Panc1 (cell line): ENCODE measurements at regions not wholly inside any gene's neighbourhood (a gene's known extent, or its start where the extent isn't known, plus 50 kb on each side); places are given as distances from the start of the nearest gene placed in this dataset.

Source experiments
- POLR2AphosphoS5 ChIP-seq: IDR thresholded peaks from 2 replicates; pipeline ENCODE4 v1.6.1; 2012; ENCODE audit warnings: mild to moderate bottlenecking, low read depth, low read length, moderate library complexity
- SIN3A ChIP-seq: IDR thresholded peaks from 2 replicates; pipeline ENCODE4 v1.6.1; 2012; ENCODE audit warnings: low read depth, mild to moderate bottlenecking, low read length, moderate library complexity, borderline replicate concordance; ENCODE audit not compliant: insufficient read depth
- TCF7L2 ChIP-seq: IDR thresholded peaks from 2 replicates; pipeline ENCODE4 v1.6.1; 2011; ENCODE audit warnings: mild to moderate bottlenecking, low read depth, low read length, inconsistent platforms
- TF ChIP-seq, protein P1 (sequence below): fragments of 450-650 bp; IDR thresholded peaks from 2 replicates; pipeline ENCODE4 v1.5.1; 2017; ENCODE audit warnings: mild to moderate bottlenecking
- TF ChIP-seq, protein P2 (sequence below), 2 experiments: IDR thresholded peaks; 2 replicates each; pipeline ENCODE4 v1.6.1; 2011 to 2012; ENCODE audit warnings: low read depth in 2 of 2, control low read depth in 1 of 2, low read length in 1 of 2, mild to moderate bottlenecking in 1 of 2, moderate library complexity in 1 of 2; ENCODE audit not compliant: insufficient read depth in 1 of 2

DNA sequence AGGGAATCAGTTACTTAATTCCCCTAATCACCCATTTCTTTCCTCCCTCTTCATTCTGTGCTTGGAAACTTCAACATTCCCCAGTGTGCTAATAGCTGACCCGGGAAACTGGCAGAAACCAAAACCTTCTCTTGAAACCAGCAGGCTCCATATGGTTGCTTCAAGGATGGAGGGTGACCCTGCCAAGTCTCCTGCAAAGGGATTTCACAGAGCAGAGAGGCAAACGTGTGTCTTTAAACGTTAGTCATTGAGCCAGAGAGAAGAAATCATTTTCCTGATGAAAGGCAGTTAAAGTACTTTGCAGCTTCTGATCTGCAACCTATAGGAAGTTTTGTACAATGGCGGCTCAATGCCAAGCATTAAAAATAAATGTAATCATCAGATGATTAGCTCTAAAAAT, 220.9 kb downstream of the POU4F1 start:
- TF ChIP-seq, protein P1, sequence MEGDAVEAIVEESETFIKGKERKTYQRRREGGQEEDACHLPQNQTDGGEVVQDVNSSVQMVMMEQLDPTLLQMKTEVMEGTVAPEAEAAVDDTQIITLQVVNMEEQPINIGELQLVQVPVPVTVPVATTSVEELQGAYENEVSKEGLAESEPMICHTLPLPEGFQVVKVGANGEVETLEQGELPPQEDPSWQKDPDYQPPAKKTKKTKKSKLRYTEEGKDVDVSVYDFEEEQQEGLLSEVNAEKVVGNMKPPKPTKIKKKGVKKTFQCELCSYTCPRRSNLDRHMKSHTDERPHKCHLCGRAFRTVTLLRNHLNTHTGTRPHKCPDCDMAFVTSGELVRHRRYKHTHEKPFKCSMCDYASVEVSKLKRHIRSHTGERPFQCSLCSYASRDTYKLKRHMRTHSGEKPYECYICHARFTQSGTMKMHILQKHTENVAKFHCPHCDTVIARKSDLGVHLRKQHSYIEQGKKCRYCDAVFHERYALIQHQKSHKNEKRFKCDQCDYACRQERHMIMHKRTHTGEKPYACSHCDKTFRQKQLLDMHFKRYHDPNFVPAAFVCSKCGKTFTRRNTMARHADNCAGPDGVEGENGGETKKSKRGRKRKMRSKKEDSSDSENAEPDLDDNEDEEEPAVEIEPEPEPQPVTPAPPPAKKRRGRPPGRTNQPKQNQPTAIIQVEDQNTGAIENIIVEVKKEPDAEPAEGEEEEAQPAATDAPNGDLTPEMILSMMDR = no peak
- TF ChIP-seq POLR2AphosphoS5 = no peak
- no peak for TF ChIP-seq SIN3A
- TF ChIP-seq, protein P2, sequence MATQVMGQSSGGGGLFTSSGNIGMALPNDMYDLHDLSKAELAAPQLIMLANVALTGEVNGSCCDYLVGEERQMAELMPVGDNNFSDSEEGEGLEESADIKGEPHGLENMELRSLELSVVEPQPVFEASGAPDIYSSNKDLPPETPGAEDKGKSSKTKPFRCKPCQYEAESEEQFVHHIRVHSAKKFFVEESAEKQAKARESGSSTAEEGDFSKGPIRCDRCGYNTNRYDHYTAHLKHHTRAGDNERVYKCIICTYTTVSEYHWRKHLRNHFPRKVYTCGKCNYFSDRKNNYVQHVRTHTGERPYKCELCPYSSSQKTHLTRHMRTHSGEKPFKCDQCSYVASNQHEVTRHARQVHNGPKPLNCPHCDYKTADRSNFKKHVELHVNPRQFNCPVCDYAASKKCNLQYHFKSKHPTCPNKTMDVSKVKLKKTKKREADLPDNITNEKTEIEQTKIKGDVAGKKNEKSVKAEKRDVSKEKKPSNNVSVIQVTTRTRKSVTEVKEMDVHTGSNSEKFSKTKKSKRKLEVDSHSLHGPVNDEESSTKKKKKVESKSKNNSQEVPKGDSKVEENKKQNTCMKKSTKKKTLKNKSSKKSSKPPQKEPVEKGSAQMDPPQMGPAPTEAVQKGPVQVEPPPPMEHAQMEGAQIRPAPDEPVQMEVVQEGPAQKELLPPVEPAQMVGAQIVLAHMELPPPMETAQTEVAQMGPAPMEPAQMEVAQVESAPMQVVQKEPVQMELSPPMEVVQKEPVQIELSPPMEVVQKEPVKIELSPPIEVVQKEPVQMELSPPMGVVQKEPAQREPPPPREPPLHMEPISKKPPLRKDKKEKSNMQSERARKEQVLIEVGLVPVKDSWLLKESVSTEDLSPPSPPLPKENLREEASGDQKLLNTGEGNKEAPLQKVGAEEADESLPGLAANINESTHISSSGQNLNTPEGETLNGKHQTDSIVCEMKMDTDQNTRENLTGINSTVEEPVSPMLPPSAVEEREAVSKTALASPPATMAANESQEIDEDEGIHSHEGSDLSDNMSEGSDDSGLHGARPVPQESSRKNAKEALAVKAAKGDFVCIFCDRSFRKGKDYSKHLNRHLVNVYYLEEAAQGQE (IDR thresholded peaks at IDR 0.05; ENCODE audit: insufficient read depth in 1 of 2, low read depth in 2 of 2, low read length in 1 of 2) = no peak
- TF ChIP-seq TCF7L2 = no peak
